Uterus (tissue), 2 donors: ENCODE measurements at regions not wholly inside any gene's neighbourhood (a gene's known extent, or its start where the extent isn't known, plus 50 kb on each side); places are given as distances from the start of the nearest gene placed in this dataset.
"Not testable (repeated sequence)": the region's sequence is repeated elsewhere in the genome, so short reads cannot be mapped to it uniquely, and the experiment has no call there.

ENCODE experiments used
- CTCF ChIP-seq, 4 experiments: fragments of 200-600 bp in 2 of 4; fragments of 450-650 bp in 2 of 4; sonication (generic) in 2 of 4; IDR thresholded peaks; one replicate each; pipeline ENCODE4 v1.5.1; 2016 to 2019; ENCODE audit warnings: antibody characterized with exemption in 4 of 4, mild to moderate bottlenecking in 2 of 4, moderate library complexity in 1 of 4
- POLR2A ChIP-seq, 2 donors: fragments of 450-650 bp; IDR thresholded peaks; one replicate each; pipeline ENCODE4 v1.6.1; 2016; ENCODE audit warnings: antibody characterized with exemption in 2 of 2, mild to moderate bottlenecking in 1 of 2, moderate library complexity in 1 of 2

DNA sequence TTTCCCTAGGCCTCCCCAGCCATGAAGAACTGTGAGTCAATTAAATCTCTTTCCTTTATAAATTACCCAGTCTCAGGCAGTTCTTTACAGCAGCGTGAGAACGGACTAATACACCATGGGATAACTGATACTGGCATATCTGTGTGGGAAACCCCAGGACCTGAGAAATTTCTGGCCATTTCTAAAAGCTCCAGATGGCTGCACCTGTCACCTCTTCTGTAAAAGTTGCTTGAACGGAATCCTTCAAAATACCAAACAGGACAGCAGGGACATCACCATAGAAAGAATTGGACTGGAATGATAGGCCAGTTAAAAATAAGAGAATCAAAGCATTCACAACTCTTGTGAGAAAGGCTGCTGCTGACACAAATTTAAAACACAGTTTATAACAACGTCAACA is 134.0 kb upstream of the FOXD4L5 start:
- not testable (repeated sequence) for TF ChIP-seq CTCF, POLR2A (IDR thresholded peaks at IDR 0.05)
